HUES64 (cell line): ENCODE measurements at regions not wholly inside any gene's neighbourhood (a gene's known extent, or its start where the extent isn't known, plus 50 kb on each side); places are given as distances from the start of the nearest gene placed in this dataset.

Experiments
- H3K27ac ChIP-seq: 2 replicates; pipeline ENCODE4 v1.7.0; 2013; ENCODE audit warnings: low read depth, low read length, inconsistent platforms
- H3K27me3 ChIP-seq: 2 replicates; pipeline ENCODE4 v1.6.1; 2013; ENCODE audit warnings: mild to moderate bottlenecking, low read length; ENCODE audit not compliant: insufficient read depth
- H3K36me3 ChIP-seq: 2 replicates; pipeline ENCODE4 v1.6.1; 2013; ENCODE audit warnings: mild to moderate bottlenecking, low read length; ENCODE audit not compliant: insufficient read depth
- H3K4me1 ChIP-seq: 2 replicates; pipeline ENCODE4 v1.6.1; 2013; ENCODE audit warnings: mild to moderate bottlenecking, low read length, moderate library complexity; ENCODE audit not compliant: insufficient read depth
- H3K4me3 ChIP-seq: 2 replicates; pipeline ENCODE4 v1.5.1; 2013; ENCODE audit warnings: mild to moderate bottlenecking, low read length, moderate library complexity
- H3K9ac ChIP-seq: 2 replicates; pipeline ENCODE4 v1.6.1; 2013; ENCODE audit warnings: mild to moderate bottlenecking, low read depth, low read length
- H3K9me3 ChIP-seq: 2 replicates; pipeline ENCODE4 v1.6.1; 2013; ENCODE audit warnings: low read depth, low read length; ENCODE audit not compliant: insufficient read depth
- WGBS: fragments of 150-250, 120-280 bp; methylation state at CpG from one replicate; pipeline ENCODE4 v1.1.7; 2013; ENCODE audit warnings: missing lambda C conversion rate; 5-methylcytosine and 5-hydroxymethylcytosine counted together

- Histone ChIP-seq H3K36me3 (no peaks in the 10 kb centered on the region), H3K27ac (no peak overlapping the region), H3K9ac (no peak overlapping the region), H3K9me3 (peaks cover 10% of the 10 kb centered on the region), H3K4me1 (no peaks in the 10 kb centered on the region), H3K27me3 (no peaks in the 10 kb centered on the region), H3K4me3 (no peak overlapping the region)
These were observed 562.4 kb upstream of the CDH11 start for GRCh38 chr16:65684230-65684629.

GRCh38 chr16:65681406-65681805 lies 559.5 kb upstream of the CDH11 start:
- no peak overlapping the region for H3K9ac ChIP-seq
- peaks cover 10% of the 10 kb centered on the region for H3K9me3 ChIP-seq
- no peaks in the 10 kb centered on the region for H3K4me1 ChIP-seq
- no peak overlapping the region for H3K27ac ChIP-seq
- WGBS, result 94% methylated on average over 4 of the region's 4 CpGs
- H3K36me3 ChIP-seq, result no peaks in the 10 kb centered on the region
- no peak overlapping the region for H3K4me3 ChIP-seq
- H3K27me3 ChIP-seq, result no peaks in the 10 kb centered on the region

GRCh38 chr16:65679785-65680184 lies 557.9 kb upstream of the CDH11 start:
- H3K9me3 ChIP-seq, result peaks cover 10% of the 10 kb centered on the region
- no peaks in the 10 kb centered on the region for H3K36me3 ChIP-seq
- H3K27ac ChIP-seq, result no peak overlapping the region
- H3K27me3 ChIP-seq, result no peaks in the 10 kb centered on the region
- WGBS, result 89% methylated on average over 5 of the region's 5 CpGs
- peaks cover 7% of the 10 kb centered on the region for H3K4me1 ChIP-seq
- H3K9ac ChIP-seq, result no peak overlapping the region
- H3K4me3 ChIP-seq, result no peak overlapping the region

GRCh38 chr16:65675161-65675560 lies 553.3 kb upstream of the CDH11 start:
- 31% methylated on average over 1 of the region's 1 CpG for WGBS
- H3K27ac ChIP-seq, result no peak overlapping the region
- H3K4me3 ChIP-seq, result no peak overlapping the region
- no peaks in the 10 kb centered on the region for H3K27me3 ChIP-seq
- no peak overlapping the region for H3K9ac ChIP-seq
- no peaks in the 10 kb centered on the region for H3K36me3 ChIP-seq
- no peaks in the 10 kb centered on the region for H3K9me3 ChIP-seq
- peaks cover 7% of the 10 kb centered on the region for H3K4me1 ChIP-seq

GRCh38 chr16:65672960-65673359 lies 551.1 kb upstream of the CDH11 start:
- peaks cover 7% of the 10 kb centered on the region for H3K4me1 ChIP-seq
- no peak overlapping the region for H3K9ac ChIP-seq
- WGBS, result 86% methylated on average over 3 of the region's 3 CpGs
- H3K4me3 ChIP-seq, result no peak overlapping the region
- H3K36me3 ChIP-seq, result no peaks in the 10 kb centered on the region
- no peaks in the 10 kb centered on the region for H3K9me3 ChIP-seq
- no peak overlapping the region for H3K27ac ChIP-seq
- H3K27me3 ChIP-seq, result no peaks in the 10 kb centered on the region

- no peak overlapping the region for H3K9ac ChIP-seq
- H3K4me1 ChIP-seq, result peaks cover 7% of the 10 kb centered on the region
- H3K27ac ChIP-seq, result no peak overlapping the region
- no peaks in the 10 kb centered on the region for H3K27me3 ChIP-seq
- no peaks in the 10 kb centered on the region for H3K36me3 ChIP-seq
- WGBS, result 92% methylated on average over 4 of the region's 4 CpGs
- H3K9me3 ChIP-seq, result no peaks in the 10 kb centered on the region
- H3K4me3 ChIP-seq, result no peak overlapping the region
These were observed 549.2 kb upstream of the CDH11 start for GRCh38 chr16:65671071-65671470.

- no peak overlapping the region for H3K4me3 ChIP-seq
- H3K9ac ChIP-seq, result no peak overlapping the region
- no peaks in the 10 kb centered on the region for H3K27me3 ChIP-seq
- no peaks in the 10 kb centered on the region for H3K36me3 ChIP-seq
- no peaks in the 10 kb centered on the region for H3K4me1 ChIP-seq
- WGBS, result 95% methylated on average over 3 of the region's 3 CpGs
- H3K27ac ChIP-seq, result no peak overlapping the region
- H3K9me3 ChIP-seq, result no peaks in the 10 kb centered on the region
These were observed 546.3 kb upstream of the CDH11 start for GRCh38 chr16:65668064-65668595.

- Histone ChIP-seq H3K4me3 (no peak overlapping the region), H3K9me3 (no peaks in the 10 kb centered on the region), H3K36me3 (no peaks in the 10 kb centered on the region), H3K27me3 (no peaks in the 10 kb centered on the region), H3K27ac (no peak overlapping the region), H3K9ac (no peak overlapping the region), H3K4me1 (no peaks in the 10 kb centered on the region)
- whole genome bisulfite sequencing, result 80% methylated on average over 7 of the region's 7 CpGs
These were observed 545.2 kb upstream of the CDH11 start for GRCh38 chr16:65667011-65667578.

GRCh38 chr16:65666132-65666941 lies 544.5 kb upstream of the CDH11 start:
- WGBS, result 76% methylated on average over 10 of the region's 11 CpGs
- no peak overlapping the region for H3K9ac ChIP-seq
- H3K4me3 ChIP-seq, result no peak overlapping the region
- no peaks in the 10 kb centered on the region for H3K4me1 ChIP-seq
- H3K27ac ChIP-seq, result no peak overlapping the region
- H3K36me3 ChIP-seq, result no peaks in the 10 kb centered on the region
- H3K9me3 ChIP-seq, result no peaks in the 10 kb centered on the region
- H3K27me3 ChIP-seq, result no peaks in the 10 kb centered on the region

GRCh38 chr16:65665586-65665985 lies 543.7 kb upstream of the CDH11 start:
- H3K27me3 ChIP-seq, result no peaks in the 10 kb centered on the region
- H3K9ac ChIP-seq, result no peak overlapping the region
- no peak overlapping the region for H3K27ac ChIP-seq
- no peaks in the 10 kb centered on the region for H3K9me3 ChIP-seq
- H3K4me3 ChIP-seq, result no peak overlapping the region
- no peaks in the 10 kb centered on the region for H3K4me1 ChIP-seq
- 73% methylated on average over 3 of the region's 3 CpGs for WGBS
- no peaks in the 10 kb centered on the region for H3K36me3 ChIP-seq

GRCh38 chr16:65663774-65664173 lies 541.9 kb upstream of the CDH11 start:
- Histone ChIP-seq H3K36me3 (no peaks in the 10 kb centered on the region), H3K4me1 (no peaks in the 10 kb centered on the region), H3K4me3 (no peak overlapping the region), H3K27ac (no peak overlapping the region), H3K9me3 (no peaks in the 10 kb centered on the region), H3K27me3 (no peaks in the 10 kb centered on the region), H3K9ac (no peak overlapping the region)
- WGBS, result 90% methylated on average over 3 of the region's 3 CpGs
